ENCODE measurements at regions not wholly inside any gene's neighbourhood (a gene's known extent, or its start where the extent isn't known, plus 50 kb on each side); places are given as distances from the start of the nearest gene placed in this dataset.

- FAIRE-seq (no peak), DNase-seq (ENCODE audit: low spot score) (no peak)
Measured at GRCh38 chrX:42097486-42097885, 174.1 kb upstream of the CASK start.

DNA sequence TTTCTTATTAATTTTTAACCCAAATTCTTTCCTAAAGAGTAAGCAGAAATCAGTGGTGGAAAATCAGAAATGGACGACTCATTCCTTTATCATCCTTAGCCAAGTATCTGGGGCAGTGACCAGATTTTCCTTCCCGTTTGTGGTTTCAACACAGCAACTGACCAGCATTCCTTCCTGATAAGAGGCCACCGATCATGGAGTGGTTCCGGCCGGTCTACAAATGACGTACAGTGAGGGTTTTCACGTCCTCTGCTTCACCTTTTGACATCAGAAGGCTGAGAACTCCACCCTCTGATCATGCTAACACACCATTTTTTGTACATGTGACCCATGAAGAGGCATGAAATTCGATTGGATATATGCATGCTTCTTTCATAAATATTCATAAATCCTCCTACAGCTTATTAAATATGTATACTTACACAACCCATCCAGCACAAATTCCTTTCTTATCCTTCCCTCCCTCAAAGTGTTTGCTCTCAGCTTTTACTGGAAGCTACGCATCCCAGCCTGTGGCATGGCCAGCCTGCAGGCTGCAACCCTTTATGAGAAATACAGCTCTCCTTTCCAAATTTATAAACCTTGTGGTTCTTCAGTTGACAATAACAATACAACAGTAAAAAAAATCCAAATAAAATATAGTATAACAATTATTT is 173.0 kb upstream of the CASK start:
- peak; percentile 50 for DNase-seq (ENCODE audit: low spot score)
- FAIRE-seq, result no peak

GRCh38 chrX:42094218-42094617 is 170.9 kb upstream of the CASK start:
- no peak for FAIRE-seq
- no peak for DNase-seq (ENCODE audit: low spot score)

DNA sequence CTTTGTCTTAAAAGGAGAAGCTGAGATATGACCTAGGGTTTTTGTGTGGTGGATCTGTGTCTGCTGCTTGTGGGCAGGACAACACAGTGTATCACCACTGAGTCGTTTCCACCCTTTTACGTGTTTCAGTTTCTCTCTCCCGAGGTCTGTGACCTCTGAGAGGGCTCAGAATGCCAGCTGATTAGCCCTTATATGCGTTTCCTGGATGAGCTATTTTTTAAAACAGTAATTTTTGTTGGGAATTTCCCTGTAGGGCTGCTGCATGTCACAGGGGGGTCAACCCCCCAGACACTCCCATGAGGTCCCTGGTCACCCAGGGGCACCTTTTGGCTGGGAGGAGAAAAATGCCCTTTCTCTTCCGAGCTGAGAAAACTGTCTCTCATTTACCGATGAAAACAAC is 170.4 kb upstream of the CASK start:
- no peak for FAIRE-seq
- no peak for DNase-seq (ENCODE audit: low spot score)

GRCh38 chrX:42090395-42090794 is 167.0 kb upstream of the CASK start:
- DNase-seq (ENCODE audit: low spot score), result no peak
- no peak for FAIRE-seq

DNA sequence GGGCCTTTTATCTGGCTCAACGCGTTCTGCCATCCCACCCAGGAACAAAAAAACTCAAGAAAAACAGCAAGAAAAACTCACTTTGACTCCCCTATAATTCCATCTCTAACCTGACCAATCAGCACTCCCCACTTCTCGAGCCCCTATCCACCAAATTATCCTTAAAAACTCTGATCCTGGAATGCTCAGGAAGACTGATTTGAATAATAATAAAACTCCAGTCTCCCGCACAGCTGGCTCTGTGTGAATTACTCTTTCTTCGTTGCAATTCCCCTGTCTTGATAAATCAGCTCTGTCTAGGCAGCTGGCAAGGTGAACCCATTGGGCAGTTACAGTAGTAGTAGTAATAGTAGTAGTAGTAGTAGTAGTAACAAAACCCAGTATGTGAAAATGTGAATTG is 165.7 kb upstream of the CASK start:
- DNase-seq (ENCODE audit: low spot score) (no peak), FAIRE-seq (no peak)

- no peak for FAIRE-seq
- DNase-seq (ENCODE audit: low spot score), result no peak
Measured at GRCh38 chrX:42087960-42088359, 164.6 kb upstream of the CASK start.

DNA sequence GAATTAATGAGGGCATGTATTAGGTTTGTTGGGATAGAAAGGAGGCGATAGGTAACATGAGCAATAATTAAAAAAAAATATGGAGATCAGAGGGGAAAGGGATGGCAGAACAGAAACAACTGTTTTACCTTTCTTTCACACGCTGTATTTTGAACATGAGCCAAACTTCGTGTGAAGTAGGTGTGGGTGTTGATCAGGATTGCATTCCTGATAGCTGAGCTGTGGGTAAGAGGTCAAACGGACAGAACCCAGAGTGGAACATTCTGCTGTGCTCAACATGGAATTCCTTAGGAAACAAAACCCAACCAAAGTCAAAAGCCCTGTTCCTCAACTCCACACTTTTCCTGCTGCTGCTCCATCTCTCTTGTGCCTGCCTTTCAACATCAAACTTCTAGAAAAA is 162.5 kb upstream of the CASK start:
- FAIRE-seq (no peak), DNase-seq (ENCODE audit: low spot score) (peak; percentile 38)

DNA sequence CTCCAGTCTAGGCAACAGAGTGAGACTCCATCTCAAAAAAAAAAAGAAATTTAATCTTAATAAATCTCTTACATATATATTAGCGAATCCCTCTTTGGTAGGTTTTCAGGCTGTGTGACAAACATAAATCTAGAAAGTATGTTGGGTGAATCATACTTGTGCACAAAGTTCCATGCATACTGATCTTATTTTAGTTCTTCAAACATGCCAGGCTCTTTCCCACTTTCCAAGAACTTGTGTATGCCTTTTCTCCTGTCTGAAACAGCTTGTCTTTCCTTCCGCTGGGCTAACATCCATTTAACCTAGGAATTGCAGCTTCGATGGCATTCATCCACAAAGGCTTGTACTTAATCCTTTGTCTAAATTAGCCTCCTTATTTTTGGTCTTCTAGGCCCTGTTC is 156.6 kb upstream of the CASK start:
- no peak for DNase-seq (ENCODE audit: low spot score)
- no peak for FAIRE-seq

DNA sequence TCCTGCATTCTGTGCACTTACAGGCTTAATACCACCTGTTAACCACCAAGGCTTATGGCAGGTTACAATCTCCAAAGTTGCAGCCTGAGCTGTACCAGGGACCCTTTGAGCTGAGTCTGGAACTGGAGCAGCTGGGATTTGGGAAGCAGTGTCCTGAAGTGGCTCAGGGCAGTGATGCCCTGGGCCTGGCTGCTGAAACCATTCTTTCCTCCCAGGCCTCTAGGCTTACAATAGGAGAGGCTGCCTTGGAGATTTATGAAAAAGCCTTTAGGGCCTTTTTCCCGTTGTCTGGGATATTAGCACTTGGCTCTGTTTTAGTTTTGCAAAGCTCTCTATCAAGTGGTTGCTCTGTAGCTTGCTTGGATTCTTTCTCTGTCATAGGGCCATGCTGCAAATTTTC is 154.3 kb upstream of the CASK start:
- FAIRE-seq, result no peak
- DNase-seq (ENCODE audit: low spot score), result no peak

GRCh38 chrX:42075032-42075431 is 151.7 kb upstream of the CASK start:
- FAIRE-seq (no peak), DNase-seq (ENCODE audit: low spot score) (no peak)

- DNase-seq (ENCODE audit: low spot score) (no peak), FAIRE-seq (no peak)
Measured at GRCh38 chrX:42073448-42073847, 150.1 kb upstream of the CASK start.

DNA sequence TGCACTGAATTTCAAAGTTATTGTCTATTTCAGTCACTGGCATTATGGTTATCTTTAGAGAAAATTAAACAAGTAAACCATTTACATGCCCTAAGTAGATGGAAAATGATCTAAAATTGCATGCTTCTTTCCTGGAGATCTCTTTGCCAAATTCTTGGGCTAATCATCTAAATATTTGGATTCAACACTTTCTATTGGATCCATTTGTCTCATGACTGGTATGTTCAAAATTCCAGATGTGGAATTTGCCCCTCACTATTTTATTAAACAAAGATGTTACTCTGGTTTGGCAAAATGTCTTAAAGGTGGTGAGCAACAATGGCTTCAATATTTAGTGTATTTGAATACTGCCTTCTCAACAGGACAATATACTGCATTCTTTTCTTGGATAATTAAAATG is 147.5 kb upstream of the CASK start:
- DNase-seq (ENCODE audit: low spot score), result no peak
- FAIRE-seq, result no peak

GRCh38 chrX:42054256-42054655 is 130.9 kb upstream of the CASK start:
- no peak for FAIRE-seq
- DNase-seq (ENCODE audit: low spot score), result no peak

GRCh38 chrX:42050345-42050744 is 127.0 kb upstream of the CASK start:
- FAIRE-seq (no peak), DNase-seq (ENCODE audit: low spot score) (no peak)

- FAIRE-seq (no peak), DNase-seq (ENCODE audit: low spot score) (no peak)
Measured at GRCh38 chrX:42047886-42048285, 124.5 kb upstream of the CASK start.

- DNase-seq (ENCODE audit: low spot score) (no peak), FAIRE-seq (no peak)
Measured at GRCh38 chrX:42028109-42028508, 104.8 kb upstream of the CASK start.

- FAIRE-seq (no peak), DNase-seq (ENCODE audit: low spot score) (no peak)
Measured at GRCh38 chrX:42027367-42028000, 104.1 kb upstream of the CASK start.

DNA sequence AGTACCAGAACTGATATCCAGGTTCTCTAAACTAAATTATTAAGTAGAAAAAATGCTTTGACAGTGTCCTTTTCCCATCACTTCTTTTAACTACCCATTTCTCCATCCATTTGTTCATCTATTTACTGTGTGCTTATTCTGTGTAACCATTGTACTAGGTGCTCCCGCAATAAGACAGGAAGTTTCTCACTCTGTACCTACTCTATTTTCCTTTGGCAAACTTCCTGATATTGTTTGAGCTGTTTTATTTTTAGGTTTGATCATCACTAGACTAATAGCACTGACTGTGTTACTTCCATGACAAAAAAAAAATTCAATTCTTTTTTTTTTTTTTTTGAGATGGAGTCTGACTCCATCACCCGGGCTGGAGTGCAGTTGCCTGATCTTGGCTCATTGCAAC is 102.5 kb upstream of the CASK start:
- DNase-seq (ENCODE audit: low spot score) (no peak), FAIRE-seq (no peak)

DNA sequence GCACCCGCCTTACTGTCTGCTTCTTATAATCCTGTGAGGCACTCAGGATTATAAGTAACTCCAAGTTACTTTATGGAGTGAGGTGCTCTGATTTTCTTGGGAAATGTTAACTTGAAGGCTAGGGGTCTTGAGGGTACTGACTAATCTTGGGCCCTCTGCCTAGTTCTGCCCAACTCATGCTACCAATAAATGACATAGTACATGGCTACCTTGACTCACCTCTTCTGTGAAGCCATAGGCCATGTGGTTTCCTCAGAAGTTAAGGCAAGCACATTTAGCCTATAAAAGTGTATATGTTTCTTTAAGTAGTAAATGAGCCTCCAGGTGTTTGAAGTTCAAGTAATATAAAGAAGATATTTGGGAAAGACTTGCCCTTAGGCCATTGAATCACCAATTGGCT is 99.8 kb upstream of the CASK start:
- DNase-seq (ENCODE audit: low spot score), result no peak
- no peak for FAIRE-seq

GRCh38 chrX:42022158-42022557 is 98.8 kb upstream of the CASK start:
- FAIRE-seq, result no peak
- DNase-seq (ENCODE audit: low spot score), result no peak

DNA sequence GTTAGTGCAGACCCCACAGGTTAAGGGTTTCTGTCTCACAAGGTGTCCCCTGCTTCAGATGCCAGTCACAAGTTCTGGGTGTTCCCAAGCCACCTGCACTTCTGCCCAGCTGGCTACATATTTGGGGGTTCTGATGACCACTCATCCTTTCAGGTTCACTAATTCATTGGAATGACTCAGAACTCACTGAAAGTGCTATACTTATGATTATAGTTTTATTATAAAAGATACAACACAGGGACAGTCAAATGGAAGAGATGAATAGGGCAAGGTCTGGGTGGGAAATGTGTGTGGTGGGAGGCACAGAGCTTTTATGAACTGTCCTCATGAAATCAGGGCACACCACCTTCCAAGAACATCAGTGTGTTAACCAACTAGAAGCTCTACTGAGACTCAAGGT is 97.7 kb upstream of the CASK start:
- FAIRE-seq (no peak), DNase-seq (ENCODE audit: low spot score) (no peak)

DNA sequence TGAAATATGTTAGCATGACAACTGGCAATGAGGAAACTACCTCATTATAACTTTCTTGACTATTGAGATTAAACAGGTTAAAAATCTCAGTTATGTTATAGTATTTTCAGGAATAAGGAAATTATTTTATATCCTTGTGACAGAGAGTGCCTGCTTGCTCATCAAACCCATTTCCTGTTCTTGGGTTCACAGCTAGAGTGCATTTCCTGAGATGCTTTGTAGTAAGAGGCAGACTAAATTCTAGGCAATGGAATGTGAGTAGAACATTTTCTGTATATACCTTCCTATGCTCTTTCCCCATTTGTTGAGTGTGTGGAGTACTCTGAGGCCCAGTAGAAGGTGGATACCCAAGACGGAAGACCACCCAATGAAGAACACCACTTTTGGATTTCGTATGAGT is 96.9 kb upstream of the CASK start:
- DNase-seq (ENCODE audit: low spot score), result no peak

GRCh38 chrX:42017971-42018370 is 94.6 kb upstream of the CASK start:
- no peak for DNase-seq (ENCODE audit: low spot score)

More for the DNA sequence above, 96.9 kb upstream of the CASK start:
- FAIRE-seq, result no peak

More at GRCh38 chrX:42017971-42018370, 94.6 kb upstream of the CASK start:
- no peak for FAIRE-seq

All from urothelium cell line (cell line).